ENCODE measurements at regions not wholly inside any gene's neighbourhood (a gene's known extent, or its start where the extent isn't known, plus 50 kb on each side); places are given as distances from the start of the nearest gene placed in this dataset.

GRCh38 chr15:70192041-70192440 lies 94.3 kb upstream of the TLE3 start:
- ChIA-PET POLR2A (ENCODE audit: low non-redundant PET) (no interaction called here), CTCF (no interaction called here)
- TF ChIP-seq CTCF (conservative IDR thresholded peaks at IDR 0.05; ENCODE audit: low read depth): no peak
- DNase-seq (ENCODE audit: low spot score): no peak
- H3K27ac ChIP-seq: no peak overlapping the region

- H3K27ac ChIP-seq: no peak overlapping the region
- POLR2A ChIA-PET (ENCODE audit: low non-redundant PET): no interaction called here
- no peak for DNase-seq (ENCODE audit: low spot score)
- CTCF ChIA-PET: interaction anchor here (1.4 kb wide), 1 partner anchor 276 kb away, joined by 4 read pairs; no protein-coding TSS in a partner anchor
- no peak for TF ChIP-seq CTCF (conservative IDR thresholded peaks at IDR 0.05; ENCODE audit: low read depth)
Observed at GRCh38 chr15:70190965-70191364, 93.2 kb upstream of the TLE3 start.

GRCh38 chr15:70189826-70190695 lies 92.3 kb upstream of the TLE3 start:
- no peak for DNase-seq (ENCODE audit: low spot score)
- POLR2A ChIA-PET (ENCODE audit: low non-redundant PET): no interaction called here
- CTCF ChIA-PET: interaction anchor here (1.4 kb wide), 1 partner anchor 277 kb away, joined by 4 read pairs; no protein-coding TSS in a partner anchor
- H3K27ac ChIP-seq: no peak overlapping the region
- no peak for TF ChIP-seq CTCF (conservative IDR thresholded peaks at IDR 0.05; ENCODE audit: low read depth)

- H3K27ac ChIP-seq: no peak overlapping the region
Observed at GRCh38 chr15:70188286-70188685, 90.6 kb upstream of the TLE3 start.

GRCh38 chr15:70187331-70187730 lies 89.6 kb upstream of the TLE3 start:
- DNase-seq (ENCODE audit: low spot score): no peak
- TF ChIP-seq CTCF (conservative IDR thresholded peaks at IDR 0.05; ENCODE audit: low read depth): no peak
- POLR2A ChIA-PET (ENCODE audit: low non-redundant PET): no interaction called here
- CTCF ChIA-PET: no interaction called here
- no peak overlapping the region for H3K27ac ChIP-seq

More at GRCh38 chr15:70188286-70188685, 90.6 kb upstream of the TLE3 start:
- CTCF ChIA-PET: interaction anchor here (0.6 kb wide), 1 partner anchor 1300 kb away, joined by 3 read pairs; no protein-coding TSS in a partner anchor
- no peak for TF ChIP-seq CTCF (conservative IDR thresholded peaks at IDR 0.05; ENCODE audit: low read depth)
- no peak for DNase-seq (ENCODE audit: low spot score)
- POLR2A ChIA-PET (ENCODE audit: low non-redundant PET): no interaction called here

GRCh38 chr15:70186152-70186551 lies 88.4 kb upstream of the TLE3 start:
- no peak overlapping the region for H3K27ac ChIP-seq
- TF ChIP-seq CTCF (conservative IDR thresholded peaks at IDR 0.05; ENCODE audit: low read depth): no peak
- ChIA-PET CTCF (interaction anchor here (0.7 kb wide), 1 partner anchor 651 kb away, joined by 4 read pairs; no protein-coding TSS in a partner anchor), POLR2A (ENCODE audit: low non-redundant PET) (no interaction called here)
- no peak for DNase-seq (ENCODE audit: low spot score)
